KBM-7 (cell line): ENCODE measurements at regions not wholly inside any gene's neighbourhood (a gene's known extent, or its start where the extent isn't known, plus 50 kb on each side); places are given as distances from the start of the nearest gene placed in this dataset.
"Not testable (repeated sequence)": the region's sequence is repeated elsewhere in the genome, so short reads cannot be mapped to it uniquely, and the experiment has no call there.

ENCODE experiments used
- DNase-seq: peaks from one replicate; pipeline ENCODE4 v3.0.0-alpha.2; 2015
- in situ Hi-C: fragments of 300-500 bp; cut with MboI; formaldehyde crosslinking; loops from 2 replicates; pipeline ENCODE4 v1.14.3; 2020; ENCODE audit warnings: low sequenced_read_pairs, low pct_unique_long_range_greater_than_20kb, mixed read lengths

DNA sequence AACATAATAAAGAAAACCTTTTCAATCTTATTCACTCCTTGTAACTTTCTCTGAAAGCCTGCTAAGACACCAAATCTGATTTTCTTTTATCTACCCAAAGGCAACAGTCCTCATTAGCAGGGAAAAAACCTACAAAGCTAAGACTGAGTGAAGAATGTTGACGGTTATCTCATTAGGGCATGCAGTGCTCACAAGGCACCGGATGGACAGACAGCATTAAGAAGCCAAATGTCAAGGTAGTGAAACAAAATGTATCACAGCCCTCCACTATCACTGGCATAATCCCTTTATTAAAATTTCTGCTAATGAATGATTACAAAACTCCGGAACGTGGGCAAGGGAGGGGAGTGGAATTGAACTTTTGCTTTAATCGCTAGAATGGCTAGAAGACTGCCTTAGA is 442.8 kb downstream of the NEBL start:
- DNase-seq: no peak
- in situ Hi-C loops: no loop called here

DNA sequence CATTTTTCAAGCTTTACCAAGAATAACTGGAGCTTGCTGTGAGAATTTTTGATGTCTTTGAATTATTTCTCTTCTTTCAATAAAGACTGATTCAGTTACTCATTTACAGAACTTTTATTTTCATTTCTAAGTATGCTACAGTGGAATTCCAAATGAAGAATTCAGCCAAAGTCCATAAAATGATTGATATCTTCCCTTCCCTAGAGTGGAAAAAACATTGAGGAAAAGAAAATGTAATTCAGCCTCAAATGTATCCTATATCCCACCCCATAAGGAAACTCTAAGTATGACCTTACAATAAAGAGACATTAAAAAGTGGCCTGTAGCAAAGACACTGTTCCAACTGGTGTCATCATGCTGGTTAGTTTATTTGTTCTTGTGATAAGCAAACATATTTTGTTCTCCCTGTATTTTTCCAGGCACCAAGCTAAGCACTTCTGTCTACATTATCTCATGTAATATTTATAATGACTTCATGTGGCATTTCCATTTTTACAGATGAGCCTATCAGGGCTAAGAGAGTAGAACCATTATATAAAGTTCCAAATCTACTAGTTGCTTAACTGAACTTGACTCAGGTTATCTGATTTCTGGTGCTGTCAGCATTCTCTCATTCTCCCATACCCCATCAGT is 450.4 kb downstream of the NEBL start:
- no peak for DNase-seq
- in situ Hi-C loops: no loop called here

DNA sequence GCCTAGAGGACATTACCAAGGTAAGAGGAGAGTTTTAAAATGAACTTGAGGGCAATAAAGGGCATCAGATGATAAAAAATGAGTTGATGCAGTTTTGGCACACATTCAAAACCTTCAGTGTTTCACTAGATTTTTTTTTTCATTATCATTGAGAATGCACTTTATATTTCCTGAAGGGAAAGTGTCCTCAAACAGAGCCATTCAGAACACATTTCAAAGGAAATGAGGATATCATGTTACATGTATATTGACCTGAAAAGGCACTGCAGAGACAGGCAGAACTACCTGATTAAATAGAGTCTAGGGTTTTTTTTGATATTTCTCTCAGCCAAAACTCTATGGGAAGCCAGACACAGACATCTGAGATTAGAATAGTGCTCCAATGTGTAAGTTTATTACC is 454.0 kb downstream of the NEBL start:
- no peak for DNase-seq

DNA sequence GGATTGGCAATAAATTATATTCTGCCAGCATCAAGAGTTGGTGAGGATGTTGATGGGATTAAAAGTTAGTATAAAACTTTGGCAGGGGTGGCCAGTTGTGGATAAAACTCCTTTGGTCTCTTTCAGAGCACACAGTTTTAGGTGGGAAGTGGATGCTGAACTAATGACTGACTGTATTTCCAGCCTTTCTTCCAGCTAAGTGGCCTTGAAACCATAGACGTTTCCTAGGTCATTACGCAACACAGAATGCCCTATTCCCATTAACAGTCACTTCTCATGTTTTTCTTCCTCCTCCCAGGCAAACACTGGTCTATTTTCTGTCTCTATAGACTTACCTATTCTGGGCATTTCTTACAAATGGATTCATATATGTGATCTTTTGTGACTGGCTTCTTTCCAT is 467.4 kb downstream of the NEBL start:
- in situ Hi-C loops: no loop called here
- no peak for DNase-seq

More for the DNA sequence above, 454.0 kb downstream of the NEBL start:
- in situ Hi-C loops: no loop called here

DNA sequence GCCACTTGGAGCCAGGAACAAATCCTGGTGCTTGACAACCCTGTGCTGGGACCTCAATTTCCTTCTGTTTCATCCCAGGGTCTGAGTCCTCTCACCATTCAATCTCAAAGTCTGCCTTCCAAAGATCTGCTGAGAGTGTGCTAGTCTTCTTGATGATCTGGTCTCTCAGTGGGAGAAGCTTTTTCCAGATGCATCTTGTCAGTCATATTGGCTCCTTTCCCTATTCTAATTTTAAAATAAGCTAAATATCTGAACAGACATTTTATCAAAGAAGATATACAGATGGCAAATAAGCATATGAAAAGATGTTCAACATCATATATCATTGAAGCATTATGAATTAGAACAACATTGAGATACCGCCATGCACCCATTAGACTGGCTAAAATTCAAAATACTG is 469.3 kb downstream of the NEBL start:
- no peak for DNase-seq
- in situ Hi-C loops: no loop called here

DNA sequence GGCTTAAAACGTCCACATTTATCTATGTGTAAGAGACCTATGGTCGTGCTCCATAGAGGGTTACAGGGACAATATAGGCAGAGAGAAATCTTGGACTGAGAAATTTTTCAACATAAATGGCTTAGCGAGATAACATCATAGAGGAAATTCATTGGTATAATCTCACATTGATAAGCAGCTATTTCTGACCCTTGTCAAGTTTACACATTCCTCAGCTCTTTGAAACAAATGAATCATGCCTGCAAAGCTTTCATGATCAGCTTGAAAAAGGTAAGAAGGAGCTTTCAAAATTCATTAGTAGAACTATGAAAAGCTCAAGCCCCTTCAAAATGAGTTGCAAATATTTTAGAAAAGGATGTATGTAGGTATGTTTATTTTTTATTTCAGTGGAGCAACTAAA is 478.8 kb downstream of the NEBL start:
- no peak for DNase-seq
- in situ Hi-C loops: no loop called here

DNA sequence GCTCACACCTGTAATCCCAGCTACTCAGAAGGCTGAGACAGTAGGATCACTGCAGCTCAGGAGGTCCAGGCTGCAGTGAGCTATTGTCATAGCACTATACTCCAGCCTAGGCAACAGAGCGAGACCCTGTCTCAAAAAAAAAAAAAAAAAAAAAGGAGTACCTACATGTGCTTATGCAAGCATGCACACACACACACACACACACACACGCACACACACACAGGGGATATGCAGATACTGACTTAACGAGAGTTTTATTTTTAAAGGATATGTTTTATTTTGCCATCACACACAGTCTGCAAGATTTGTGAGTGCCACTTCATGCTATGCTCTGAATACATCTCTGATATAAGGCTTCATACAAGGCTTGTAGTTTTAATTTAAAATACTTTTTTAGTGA is 479.3 kb downstream of the NEBL start:
- no peak for DNase-seq
- in situ Hi-C loops: no loop called here

DNA sequence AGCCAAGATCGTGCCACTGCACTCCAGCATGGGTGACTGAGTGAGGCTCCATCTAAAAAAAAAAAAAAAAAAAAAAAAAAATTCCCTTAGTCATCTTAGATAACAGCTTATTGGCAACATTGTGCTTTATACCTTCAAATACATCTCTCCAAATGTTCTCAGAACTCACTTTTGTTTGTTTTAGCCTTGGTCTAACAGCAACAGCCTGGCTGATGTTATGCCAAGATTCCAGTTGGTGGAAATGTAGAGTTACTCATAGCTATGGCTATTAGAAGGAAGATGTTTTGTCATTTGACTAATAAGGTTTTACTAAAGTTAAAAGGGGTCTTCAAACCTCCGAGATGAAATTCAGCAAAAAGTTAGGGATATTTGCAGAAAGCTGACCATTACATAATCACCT is 481.4 kb downstream of the NEBL start:
- in situ Hi-C loops: no loop called here
- DNase-seq: no peak

DNA sequence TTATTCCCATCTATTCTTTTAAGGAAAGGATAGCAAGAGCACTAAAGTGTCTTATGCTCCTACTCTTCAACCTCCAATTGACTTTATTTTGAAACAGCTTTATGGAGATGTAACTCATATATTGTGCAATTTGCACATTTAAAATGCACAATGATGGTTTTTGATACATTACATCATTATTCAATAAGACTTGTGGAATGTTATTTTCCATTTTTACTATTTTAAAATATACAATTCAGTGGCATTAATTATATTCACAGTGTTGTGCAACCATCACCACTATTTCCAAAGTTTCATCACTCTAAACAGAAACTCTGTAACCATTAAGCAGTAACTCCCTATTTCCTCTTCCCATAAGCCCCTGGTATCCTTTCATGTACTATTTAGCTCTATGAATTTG is 489.8 kb downstream of the NEBL start:
- in situ Hi-C loops: no loop called here
- no peak for DNase-seq

DNA sequence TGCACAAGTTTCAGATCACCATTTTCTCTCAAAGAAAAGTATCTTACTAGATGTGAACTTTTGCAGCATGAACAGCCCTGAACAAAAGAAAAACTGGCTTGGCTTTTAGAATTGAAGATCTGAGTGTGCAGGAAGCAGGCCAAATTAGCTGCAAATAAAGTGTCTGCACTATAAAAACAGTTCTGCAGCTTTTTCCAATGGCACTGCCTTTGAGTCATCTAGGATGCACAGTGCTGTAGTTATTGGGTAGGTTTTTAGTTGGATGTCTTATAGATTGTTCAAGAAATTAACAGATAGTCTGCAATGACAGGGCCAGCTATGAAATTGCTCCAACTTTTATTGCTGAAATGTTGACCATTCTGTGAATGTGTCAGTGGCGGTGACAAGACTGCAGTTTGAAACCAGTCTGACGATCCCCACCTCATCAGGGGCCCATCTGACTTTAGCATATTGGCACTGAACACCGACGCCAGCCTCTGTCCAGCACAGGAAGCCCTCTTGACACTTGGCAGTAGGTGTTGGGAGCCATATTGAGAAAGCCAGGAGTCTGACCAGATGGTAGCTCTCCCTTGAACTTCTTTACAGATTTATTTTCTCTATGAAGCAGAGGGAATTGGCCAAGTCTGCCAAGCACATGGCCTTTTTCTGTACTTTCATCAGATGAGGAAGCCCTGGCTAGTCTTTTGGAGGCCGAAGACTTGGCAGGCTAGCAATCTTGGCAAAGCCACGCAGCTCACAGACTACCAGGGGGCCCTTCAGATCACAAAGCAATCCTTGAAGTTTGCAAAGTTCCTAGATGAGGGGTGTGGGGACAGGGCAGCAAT is 490.6 kb downstream of the NEBL start:
- in situ Hi-C loops: no loop called here
- no peak for DNase-seq

DNA sequence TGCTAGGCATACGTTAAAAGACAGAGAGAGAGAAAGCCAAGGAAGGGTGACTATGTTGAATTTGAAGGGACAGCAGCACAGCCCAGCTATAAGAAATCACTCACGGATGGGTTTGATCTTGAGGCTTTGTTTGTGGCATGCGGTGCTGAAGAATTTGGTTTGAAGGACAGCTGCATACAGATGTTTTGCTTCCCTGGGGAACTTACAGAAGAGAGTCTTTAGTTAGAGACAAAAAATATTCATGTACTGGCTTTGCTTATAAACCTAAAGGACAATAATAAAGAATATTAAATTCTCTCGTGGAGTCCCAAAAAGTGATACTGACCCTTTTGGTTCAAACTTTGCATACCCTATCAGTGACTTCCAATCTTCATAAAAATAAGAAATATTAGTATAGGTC is 491.4 kb downstream of the NEBL start:
- no peak for DNase-seq
- in situ Hi-C loops: no loop called here

DNA sequence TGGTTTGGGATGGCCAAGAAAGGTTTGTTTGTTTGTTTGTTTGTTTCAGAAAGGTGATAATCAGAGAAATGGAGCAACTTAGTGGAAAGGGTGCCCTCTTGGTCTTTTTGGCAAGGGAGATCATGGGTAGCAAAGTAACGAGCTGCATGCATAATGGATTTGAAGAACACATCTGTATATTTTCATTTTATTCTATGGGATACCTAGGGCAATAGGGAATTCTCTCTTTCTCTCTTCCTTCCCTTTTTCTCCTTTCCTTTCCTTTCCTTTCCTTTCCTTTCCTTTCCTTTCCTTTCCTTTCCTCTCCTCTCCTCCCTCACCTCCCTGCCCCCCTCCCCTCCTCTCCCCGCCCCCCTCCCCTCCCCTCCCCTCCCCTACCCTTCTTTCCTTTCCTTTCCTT is 492.1 kb downstream of the NEBL start:
- in situ Hi-C loops: no loop called here
- no peak for DNase-seq

DNA sequence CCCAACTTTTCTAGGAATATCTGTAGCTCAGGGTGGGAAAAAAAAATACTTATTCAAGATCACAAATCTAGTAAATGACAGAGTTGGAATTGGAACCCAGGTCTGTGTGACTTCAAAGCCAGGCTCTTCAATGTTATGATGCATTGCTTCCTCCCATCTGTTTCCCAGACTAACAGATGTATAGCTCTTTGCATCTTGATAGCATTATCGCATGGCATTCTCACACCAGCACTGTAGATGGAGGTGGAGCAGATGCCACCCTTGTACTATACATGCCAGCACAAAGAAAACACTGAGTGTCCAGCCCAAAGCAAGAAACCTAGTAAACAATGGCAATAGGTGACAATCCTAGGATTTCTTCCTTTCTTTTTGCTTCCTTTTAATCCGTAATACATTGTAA is 497.3 kb downstream of the NEBL start:
- in situ Hi-C loops: no loop called here
- DNase-seq: no peak

DNA sequence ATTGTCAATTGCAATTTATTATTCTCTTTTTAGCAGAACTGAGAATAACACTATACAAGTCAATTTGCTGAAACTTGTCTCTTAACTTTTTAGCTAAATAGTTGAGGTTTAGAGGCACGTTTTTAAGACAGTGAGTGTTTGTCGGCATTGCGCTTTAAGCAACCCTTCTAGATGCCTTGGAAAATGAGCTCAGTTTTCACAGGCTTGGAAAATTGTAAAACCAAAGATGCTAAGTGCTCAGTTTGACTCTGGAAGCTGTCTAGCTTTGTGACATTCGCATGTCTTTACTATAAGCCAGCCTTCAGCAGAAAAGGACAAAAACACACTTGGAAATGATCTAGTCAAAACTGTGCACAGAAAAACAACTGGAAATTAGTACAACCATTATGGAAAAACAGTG is 500.4 kb downstream of the NEBL start:
- DNase-seq: no peak
- in situ Hi-C loops: no loop called here

DNA sequence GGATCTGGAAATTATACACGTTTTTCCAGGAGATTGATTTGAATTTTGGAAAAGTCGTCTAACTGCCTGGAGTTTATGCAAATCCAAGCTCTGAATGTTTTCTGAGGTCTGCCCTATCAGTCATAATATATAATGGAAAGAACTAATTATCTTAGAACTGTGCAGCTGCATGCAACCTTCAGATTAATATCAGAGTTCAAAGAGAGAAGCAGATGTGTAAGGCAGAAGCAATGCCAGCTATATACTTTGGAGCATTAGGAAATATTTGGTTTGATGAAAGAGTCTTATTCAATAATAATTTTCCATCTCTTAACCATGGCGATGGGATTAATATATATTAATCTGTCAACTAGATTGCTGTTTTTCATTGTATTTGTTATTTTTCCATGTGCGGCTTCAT is 500.9 kb downstream of the NEBL start:
- in situ Hi-C loops: no loop called here
- DNase-seq: no peak

DNA sequence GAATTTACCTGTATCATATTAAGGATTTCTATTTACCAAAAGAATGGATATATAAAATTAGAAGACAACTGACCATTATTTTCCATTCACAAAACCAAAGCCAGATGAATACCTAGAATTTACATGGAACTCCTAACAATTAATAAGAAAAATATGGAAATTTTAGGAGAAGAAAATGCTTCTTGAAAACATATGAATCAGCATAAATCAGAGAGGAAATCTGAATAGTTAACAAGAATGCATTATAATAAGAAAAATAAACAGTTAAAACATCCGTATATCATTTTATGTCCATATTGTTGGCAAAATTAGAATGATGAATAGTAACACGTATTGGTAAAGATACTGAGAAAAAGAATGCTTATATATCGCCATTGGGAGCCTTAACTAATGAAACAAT is 505.5 kb downstream of the NEBL start:
- no peak for DNase-seq
- in situ Hi-C loops: no loop called here

DNA sequence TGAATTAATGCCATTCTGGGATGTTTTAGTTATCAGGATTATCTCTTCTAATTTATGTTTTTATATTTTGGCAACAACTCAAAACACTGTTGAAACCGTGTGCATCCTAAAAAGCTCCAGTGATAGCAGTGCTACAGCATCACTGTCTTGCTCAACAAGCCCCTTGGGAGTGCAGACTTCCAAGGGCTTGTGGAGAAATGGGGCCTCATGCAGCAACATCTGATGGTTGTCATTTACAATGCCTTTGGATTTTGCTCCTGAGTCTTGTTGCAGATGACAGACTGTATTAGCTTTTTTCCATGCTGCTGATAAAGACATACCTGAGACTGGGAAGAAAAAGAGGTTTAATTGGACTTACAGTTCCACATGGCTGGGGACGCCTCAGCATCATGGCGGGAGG is 515.4 kb downstream of the NEBL start:
- in situ Hi-C loops: no loop called here
- no peak for DNase-seq

DNA sequence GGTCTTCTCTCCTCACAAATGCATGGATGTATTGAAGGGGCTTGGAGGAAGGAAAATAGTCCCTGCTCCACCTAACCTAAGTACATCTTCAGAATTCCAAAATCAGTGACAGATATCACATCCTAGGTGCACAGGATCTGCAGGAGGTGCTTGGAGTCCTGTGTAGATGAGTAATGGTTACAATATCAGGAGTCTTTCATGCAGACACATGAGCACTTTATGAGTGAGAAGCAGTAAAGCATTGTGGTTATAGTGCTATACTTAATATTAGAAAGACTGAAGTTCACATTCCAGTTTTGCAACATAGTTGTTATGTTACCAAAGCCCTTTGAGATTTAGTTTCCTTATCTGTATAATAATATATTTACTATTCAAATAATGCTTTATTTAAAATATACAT is 516.7 kb downstream of the NEBL start:
- no peak for DNase-seq
- in situ Hi-C loops: no loop called here

DNA sequence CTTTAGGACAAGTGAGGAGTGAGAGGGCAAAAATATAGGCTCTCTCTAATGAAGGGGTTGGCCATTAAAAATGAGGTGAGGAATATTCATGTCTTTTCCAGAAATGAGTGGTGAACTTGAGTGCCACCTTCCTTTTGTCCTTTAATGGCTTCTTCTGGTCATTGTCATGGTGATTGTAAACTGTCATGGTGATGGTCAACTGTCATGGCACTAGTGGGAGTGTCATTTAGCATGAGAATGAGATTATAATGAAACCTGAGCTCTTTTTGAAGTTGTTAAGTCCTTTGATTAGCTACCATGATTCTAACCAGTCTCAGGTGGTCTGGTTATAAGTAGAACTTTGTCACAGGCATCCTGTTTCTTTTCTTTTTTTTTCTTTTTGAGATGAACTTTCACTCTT is 524.4 kb downstream of the NEBL start:
- in situ Hi-C loops: no loop called here

DNA sequence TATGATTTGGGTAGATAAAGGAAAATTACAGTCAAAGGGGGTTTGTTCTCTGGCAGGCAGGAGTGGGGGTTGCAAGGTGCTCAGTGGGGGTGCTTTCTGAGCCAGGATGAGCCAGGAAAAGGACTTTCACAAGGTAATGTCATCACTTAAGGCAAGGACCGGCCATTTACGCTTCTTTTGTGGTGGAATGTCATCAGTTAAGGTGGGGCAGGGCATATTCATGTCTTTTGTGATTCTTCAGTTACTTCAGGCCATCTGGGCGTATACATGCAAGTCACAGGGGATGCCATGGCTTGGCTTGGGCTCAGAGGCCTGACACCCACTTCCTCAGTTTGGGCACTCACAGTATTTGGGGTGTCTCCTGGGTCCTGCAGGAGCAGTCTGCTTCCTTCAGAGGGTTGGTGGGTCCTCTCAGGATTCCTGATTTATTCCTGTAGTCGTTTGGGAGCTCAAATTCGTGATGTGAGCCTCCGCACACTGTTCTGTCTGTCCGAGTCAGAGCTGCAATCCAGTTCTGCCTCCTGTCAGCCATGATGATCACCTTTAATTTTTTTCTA is 526.1 kb downstream of the NEBL start:
- in situ Hi-C loops, DNase-seq: not testable (repeated sequence)

More for the DNA sequence above, 524.4 kb downstream of the NEBL start:
- no peak for DNase-seq
